GM12878 (cell line): ENCODE measurements at regions not wholly inside any gene's neighbourhood (a gene's known extent, or its start where the extent isn't known, plus 50 kb on each side); places are given as distances from the start of the nearest gene placed in this dataset.

Experiments used
- CTCF ChIP-seq, 3 experiments: IDR thresholded peaks in 2 of 3; conservative IDR thresholded peaks in 1 of 3; 2 replicates each; pipeline ENCODE4 v1.5.1; 2011; ENCODE audit warnings: low read depth in 3 of 3, low read length in 3 of 3, mild to moderate bottlenecking in 3 of 3, control low read depth in 2 of 3, moderate library complexity in 2 of 3, inconsistent platforms in 1 of 3, mixed read lengths in 1 of 3; ENCODE audit not compliant: control insufficient read depth in 2 of 3, insufficient read depth in 1 of 3; ENCODE audit errors: extremely low read depth in 1 of 3
- MLLT1 ChIP-seq: fragments of 450-650 bp; IDR thresholded peaks from 2 replicates; pipeline ENCODE4 v1.6.1; 2016; ENCODE audit warnings: mild to moderate bottlenecking
- MXI1 ChIP-seq: fragments of 150-350 bp; IDR thresholded peaks from 2 replicates; pipeline ENCODE4 v1.6.1; 2011; ENCODE audit warnings: low read depth, mild to moderate bottlenecking, inconsistent platforms, low read length, improper control_type of control experiment
- POLR2AphosphoS5 ChIP-seq: IDR thresholded peaks from 2 replicates; pipeline ENCODE4 v1.6.1; 2011; ENCODE audit warnings: mild to moderate bottlenecking, low read length, inconsistent platforms
- TAF1 ChIP-seq: IDR thresholded peaks from 2 replicates; pipeline ENCODE4 v1.6.1; 2011; ENCODE audit warnings: mild to moderate bottlenecking, low read depth, low read length, borderline replicate concordance
- TF ChIP-seq, protein P1 (sequence below): IDR thresholded peaks from 2 replicates; pipeline ENCODE4 v1.6.1; 2012; ENCODE audit warnings: mild to moderate bottlenecking, low read depth, low read length

DNA sequence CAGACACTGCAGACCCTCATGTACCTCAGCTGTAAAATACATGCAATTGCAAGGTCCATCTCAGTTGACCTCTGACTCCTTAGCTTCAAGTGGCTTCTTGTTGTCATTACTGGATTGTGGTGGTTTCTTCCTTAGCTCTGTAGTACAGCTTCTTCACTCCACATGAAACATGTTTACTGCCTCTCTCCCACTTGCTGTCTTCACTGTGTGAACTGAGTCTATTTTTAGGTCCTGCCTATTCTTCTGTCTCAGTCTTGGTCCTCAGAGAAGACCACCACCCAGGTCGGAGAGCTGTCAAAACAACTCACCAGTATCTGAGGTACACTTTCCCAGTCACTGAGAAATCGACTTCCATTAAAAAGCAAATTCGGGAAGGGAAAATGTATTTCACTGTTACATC is 50.2 kb upstream of the EYA4 start:
- TF ChIP-seq, protein P1, sequence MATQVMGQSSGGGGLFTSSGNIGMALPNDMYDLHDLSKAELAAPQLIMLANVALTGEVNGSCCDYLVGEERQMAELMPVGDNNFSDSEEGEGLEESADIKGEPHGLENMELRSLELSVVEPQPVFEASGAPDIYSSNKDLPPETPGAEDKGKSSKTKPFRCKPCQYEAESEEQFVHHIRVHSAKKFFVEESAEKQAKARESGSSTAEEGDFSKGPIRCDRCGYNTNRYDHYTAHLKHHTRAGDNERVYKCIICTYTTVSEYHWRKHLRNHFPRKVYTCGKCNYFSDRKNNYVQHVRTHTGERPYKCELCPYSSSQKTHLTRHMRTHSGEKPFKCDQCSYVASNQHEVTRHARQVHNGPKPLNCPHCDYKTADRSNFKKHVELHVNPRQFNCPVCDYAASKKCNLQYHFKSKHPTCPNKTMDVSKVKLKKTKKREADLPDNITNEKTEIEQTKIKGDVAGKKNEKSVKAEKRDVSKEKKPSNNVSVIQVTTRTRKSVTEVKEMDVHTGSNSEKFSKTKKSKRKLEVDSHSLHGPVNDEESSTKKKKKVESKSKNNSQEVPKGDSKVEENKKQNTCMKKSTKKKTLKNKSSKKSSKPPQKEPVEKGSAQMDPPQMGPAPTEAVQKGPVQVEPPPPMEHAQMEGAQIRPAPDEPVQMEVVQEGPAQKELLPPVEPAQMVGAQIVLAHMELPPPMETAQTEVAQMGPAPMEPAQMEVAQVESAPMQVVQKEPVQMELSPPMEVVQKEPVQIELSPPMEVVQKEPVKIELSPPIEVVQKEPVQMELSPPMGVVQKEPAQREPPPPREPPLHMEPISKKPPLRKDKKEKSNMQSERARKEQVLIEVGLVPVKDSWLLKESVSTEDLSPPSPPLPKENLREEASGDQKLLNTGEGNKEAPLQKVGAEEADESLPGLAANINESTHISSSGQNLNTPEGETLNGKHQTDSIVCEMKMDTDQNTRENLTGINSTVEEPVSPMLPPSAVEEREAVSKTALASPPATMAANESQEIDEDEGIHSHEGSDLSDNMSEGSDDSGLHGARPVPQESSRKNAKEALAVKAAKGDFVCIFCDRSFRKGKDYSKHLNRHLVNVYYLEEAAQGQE, result no peak
- no peak for TF ChIP-seq POLR2AphosphoS5
- TF ChIP-seq CTCF (IDR thresholded peaks at IDR 0.05 in 2 of 3, conservative IDR thresholded peaks at IDR 0.05 in 1 of 3; ENCODE audit: control insufficient read depth in 2 of 3, extremely low read depth in 1 of 3, insufficient read depth in 1 of 3, low read depth in 3 of 3, low read length in 3 of 3), result no peak
- TF ChIP-seq MXI1, result no peak
- TF ChIP-seq TAF1, result no peak
- TF ChIP-seq MLLT1, result no peak
